ENCODE measurements at regions not wholly inside any gene's neighbourhood (a gene's known extent, or its start where the extent isn't known, plus 50 kb on each side); places are given as distances from the start of the nearest gene placed in this dataset.

DNA sequence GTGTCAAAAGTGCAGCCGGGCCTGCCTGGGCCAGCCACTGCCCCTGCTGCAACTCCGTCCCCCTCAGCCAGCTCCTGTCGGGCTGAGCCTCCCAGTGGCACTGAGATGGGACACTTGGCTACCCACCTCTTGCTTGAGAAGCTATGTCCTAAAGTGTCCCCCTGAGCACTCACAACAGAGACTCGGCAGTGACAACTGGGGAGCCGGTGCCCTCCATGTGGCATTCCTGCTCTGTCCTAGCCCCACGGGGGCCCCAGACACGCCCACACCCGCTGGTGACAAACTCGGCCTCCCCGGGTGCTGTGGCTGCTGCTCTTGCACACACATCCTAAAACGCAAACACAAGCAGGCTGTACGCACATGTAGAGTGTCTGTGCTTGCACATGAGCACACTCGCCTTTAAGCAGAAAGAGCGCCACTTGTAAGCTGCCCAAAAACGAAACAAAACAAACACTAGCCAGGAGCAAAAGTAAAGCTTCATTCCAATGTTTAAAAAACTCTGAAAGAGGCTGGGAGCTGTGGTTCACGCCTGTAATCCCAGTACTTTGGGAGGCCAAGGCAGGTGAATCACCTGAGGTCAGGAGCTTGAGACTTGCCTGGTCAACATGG is 253.9 kb downstream of the RBFOX3 start:
- TF ChIP-seq POLR2A (IDR thresholded peaks at IDR 0.05) = no peak
- TF ChIP-seq, protein P1, sequence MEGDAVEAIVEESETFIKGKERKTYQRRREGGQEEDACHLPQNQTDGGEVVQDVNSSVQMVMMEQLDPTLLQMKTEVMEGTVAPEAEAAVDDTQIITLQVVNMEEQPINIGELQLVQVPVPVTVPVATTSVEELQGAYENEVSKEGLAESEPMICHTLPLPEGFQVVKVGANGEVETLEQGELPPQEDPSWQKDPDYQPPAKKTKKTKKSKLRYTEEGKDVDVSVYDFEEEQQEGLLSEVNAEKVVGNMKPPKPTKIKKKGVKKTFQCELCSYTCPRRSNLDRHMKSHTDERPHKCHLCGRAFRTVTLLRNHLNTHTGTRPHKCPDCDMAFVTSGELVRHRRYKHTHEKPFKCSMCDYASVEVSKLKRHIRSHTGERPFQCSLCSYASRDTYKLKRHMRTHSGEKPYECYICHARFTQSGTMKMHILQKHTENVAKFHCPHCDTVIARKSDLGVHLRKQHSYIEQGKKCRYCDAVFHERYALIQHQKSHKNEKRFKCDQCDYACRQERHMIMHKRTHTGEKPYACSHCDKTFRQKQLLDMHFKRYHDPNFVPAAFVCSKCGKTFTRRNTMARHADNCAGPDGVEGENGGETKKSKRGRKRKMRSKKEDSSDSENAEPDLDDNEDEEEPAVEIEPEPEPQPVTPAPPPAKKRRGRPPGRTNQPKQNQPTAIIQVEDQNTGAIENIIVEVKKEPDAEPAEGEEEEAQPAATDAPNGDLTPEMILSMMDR (IDR thresholded peaks at IDR 0.05) = no peak

Data from uterus (tissue), 2 donors.